GM21447 (cell line): ENCODE measurements at regions not wholly inside any gene's neighbourhood (a gene's known extent, or its start where the extent isn't known, plus 50 kb on each side); places are given as distances from the start of the nearest gene placed in this dataset.
A peak's percentile ranks its signal among the peaks of the same experiment; 100 is the strongest.

Experiments
- ATAC-seq: cut with Tn5 transposase; IDR thresholded peaks from one replicate; pipeline ENCODE4 v1.9.1; 2021; ENCODE audit not compliant: unreplicated experiment

DNA sequence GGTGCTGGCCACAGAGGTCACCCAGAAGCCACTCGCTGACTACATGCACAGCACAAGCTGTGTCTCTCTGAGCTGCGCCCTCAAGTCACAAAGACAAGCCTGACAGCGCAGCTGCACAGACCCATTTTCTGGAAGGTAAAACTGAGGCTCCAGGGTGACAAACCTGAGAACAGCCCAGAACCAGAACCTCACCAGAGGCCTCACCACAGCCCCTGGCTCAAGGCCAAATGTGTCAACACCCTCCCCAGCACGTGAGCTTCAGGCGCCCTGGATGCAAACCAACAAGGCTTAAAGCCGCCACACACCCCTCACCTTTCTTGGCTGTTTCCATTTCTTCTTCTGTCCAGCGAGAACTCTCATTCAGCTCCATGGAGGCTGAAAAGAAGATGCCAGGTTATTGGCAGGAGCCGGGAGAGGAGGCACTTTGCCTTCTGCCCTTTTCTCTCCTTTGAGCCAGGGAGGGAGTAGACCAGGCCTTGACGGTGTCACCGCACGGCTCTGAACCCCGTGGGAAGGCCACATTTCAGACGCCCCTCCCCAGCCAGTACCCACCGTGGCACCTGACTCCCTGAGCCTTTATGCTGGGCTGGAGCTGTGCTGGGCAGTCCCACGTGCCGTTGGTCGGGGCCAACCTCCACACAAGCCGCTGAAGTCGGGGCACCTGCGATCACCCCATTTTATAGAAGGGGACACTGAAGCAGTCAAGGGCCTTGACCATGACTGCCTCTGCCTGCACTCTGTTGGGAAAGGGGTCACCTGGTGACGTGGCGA lies 103.1 kb downstream of the RFLNA start:
- no peak for ATAC-seq

DNA sequence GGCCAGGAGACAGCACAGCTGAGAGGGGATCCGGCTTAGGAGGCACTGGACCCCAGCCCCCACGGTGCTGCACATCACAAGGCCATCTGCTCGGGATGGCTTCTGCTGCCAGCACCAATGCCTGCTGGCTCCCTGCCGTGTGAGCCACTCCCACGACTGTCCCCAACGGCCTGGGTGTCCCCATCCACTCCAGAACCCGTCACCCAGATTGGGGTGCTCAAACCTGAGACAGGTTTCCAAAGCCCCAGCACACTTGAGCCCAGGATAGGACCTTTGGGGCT lies 102.4 kb downstream of the RFLNA start:
- ATAC-seq = no peak

DNA sequence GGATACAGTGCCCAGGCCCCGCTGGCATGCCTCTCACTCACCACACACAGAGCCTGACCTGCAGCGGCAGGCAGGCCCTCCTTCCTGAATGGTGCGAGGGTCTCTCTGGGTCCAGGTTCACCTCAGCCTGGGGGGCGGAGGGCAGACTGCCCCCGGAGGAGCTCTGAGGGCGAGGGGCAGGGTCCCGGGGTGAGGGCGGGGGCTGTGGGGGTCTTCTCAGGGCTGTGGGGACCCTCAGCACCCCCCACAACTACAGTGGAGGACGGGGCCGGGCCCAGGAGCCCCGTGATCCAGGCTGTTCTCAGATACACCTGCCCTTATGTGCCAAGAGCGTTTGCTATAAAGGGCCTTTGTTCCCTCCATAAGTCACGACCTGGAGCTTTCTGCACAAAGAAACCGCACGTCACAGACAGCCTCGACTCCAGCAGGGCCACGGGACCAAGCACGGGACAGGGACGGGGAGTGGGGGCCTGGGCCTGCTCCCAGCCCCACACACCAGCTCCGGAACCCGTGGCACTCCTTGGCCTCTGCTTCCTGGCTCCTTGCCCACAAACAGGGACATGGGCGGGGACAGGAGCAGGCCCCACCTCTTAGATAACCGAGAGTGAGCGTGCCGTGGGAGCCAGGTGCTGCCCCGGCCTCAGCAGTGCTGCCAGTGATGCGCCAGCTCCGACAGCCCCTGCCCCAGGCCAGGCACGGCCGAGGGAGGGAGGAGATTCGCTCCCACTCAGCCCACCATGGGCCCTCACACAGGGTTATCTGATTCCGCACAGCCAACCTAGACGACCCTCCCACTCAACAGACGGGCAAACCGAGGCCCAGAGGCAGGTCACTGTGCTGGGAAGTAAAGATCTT lies 101.9 kb downstream of the RFLNA start:
- no peak for ATAC-seq

DNA sequence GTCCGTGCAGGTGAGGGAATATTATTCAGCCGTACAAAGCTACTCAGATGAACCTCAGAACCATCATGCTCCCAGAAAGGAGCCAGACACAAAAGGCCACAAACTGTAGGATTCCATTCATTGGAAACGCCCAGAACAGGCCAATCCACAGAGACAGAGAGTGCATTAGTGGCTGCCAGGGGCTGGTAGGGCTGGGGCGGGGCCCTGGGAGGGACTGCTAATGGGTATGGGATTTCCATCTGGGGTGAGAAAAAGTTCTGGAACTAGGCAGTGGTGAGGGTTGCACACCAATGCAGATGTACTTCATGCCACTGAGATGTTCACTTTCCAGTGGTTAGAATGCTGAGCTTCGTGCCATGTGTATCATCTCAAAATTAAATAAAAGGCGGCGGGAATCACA lies 101.1 kb downstream of the RFLNA start:
- no peak for ATAC-seq

DNA sequence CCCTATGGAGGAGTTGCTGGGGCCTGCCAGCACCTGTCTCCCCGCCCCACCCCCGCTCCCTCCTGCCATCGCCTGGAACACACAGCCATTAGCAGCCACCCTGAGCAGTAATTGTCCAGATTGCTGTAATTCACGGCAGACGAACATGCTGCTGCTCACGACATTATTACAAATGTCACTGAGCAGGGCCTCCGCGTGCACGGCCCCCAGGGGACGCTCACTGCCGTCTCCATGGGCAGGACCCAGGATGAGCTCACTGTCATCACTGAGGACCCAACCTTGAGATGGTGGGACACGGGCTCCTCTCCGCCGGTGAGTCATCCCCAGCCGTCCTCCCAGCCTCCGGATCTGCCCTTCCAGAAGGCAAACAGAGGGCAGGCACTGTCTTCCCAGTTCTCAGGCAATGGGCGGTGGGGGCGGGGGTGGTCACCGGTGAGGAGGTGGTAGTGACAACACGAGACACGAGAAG lies 100.4 kb downstream of the RFLNA start:
- ATAC-seq = no peak

GRCh38 chr12:124394462-124395128 lies 99.7 kb downstream of the RFLNA start:
- ATAC-seq = no peak

DNA sequence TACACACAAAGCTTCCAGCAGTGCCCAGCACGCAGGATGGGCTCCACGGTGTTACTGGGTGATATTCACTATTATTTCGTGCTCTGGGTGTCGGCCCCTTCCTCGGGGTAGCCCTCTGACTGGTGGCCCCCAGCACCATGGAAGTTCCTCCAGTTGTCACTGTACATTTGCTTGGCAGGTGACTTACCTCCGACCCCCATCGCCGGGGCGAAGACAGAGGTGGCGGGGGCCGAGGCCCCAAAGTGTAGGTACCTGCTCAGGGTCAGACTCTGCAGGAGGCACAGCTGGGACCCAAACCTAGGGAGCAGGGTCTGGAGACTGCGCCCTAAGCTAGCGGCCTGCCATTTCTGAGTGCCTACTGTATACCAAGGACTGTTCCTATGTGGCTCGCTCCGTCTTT lies 98.9 kb downstream of the RFLNA start:
- ATAC-seq = no peak

GRCh38 chr12:124393414-124393790 lies 98.5 kb downstream of the RFLNA start:
- no peak for ATAC-seq

DNA sequence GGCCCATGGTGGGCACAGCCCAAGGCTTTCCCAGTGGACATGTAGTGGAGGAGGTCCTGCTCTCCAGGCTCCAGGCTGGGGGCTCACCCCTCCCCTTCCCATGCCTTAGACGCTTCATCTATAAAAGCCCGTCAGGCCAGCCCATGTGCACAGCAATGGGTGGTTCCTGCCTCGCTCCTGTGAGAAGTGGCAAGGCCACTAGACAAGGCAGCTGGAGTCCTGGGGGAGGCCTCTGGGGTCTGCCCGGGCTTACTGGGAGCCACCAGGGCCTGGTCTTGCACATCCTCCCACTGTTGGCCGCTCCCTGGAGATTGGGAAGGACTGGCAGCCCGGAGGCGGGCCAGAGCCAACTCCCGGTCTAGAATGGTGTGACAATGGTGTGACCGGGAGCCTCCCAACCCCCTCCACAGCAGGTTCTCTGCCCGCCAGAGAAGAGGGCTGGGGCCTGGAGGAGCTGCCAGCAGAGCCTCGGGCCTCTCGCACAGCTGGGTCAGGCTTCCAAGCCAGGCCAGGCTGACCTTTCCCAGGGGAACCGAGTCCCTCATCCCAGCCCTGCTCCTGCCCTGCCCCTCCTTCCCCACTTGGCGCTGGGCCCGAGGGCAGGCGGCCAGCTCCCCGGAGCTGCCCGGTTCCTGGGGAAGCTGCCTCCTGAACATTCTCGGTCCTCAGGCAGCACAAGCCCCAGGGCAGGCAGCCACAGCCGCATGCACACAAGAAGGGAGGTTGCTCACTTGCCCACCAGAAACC lies 97.9 kb downstream of the RFLNA start:
- no peak for ATAC-seq

GRCh38 chr12:124392271-124392666 lies 97.4 kb downstream of the RFLNA start:
- ATAC-seq = no peak

DNA sequence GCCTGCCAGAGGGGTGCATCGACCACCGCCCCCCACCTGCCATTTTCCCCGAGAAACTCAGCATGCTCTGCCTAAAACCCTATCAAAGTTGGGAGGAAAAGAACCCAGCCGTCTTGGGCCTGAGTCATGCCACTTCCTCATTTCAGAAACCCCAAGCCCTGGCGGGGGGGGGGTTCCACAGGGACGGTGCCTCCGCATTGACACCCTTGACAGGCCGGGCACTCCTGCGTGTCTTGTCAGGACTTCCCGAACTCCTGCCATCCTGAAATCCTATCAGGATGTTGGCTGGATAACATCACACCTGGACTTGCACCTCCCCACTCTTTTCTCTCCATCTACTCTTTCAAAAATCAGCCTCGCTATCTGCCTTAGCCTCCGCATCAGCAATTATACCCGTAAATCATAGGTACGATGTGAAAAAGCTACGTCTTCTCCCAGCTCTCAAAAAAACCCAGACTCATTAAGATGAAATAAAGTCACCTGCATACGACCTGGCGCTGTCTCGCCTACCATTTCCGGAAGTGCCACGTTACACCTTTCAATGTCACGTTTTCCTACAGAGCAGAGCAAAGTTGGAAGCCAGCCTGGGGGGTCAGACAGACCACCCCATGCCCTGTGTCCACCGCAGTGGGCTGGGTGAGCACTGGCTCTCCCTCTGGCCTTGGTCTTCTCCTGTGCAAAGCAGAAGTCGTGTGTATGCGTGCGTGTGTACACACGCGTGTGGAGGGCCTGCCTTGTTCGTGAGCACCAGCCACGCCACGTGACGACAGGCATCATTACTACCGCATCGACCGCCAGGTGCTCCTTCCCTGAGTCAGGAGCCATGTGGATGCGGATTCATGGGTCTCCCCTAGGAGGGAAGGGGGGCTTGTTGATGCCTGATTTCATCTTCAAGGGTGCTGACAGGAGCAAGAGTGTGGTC lies 96.7 kb downstream of the RFLNA start:
- peak; percentile 71 for ATAC-seq

DNA sequence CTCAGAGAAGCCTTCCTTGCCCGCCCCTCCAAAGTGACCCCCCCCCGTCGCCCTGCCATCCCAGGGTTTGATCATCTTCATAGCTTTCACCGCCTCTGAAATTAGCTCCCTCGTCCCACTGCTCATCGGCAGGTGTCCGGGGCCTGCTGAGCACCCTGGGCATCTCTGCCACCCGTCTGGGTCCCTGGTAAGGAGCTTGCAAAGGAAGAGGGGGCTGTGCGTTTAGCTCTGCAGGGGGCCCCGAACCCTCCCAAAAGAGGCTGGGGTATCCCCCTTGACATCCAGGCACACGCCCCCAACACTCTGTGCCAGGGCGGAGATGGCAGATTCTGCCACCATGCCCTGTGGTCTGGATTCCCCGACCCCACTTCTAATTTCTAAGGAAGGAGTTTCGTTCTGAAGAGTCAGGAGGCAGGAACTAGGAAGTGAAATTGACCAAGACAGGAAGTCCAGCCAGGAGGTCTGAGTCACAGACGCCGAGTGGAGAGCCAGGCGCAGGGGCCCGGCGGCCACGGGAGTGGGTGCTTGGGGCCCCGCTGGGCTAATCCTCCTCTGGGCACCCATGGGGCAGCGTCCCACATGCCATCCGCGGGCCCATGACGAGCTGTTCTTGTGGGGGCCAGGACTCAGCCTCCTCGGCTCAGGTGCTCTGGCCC lies 95.7 kb downstream of the RFLNA start:
- ATAC-seq = peak; percentile 44

DNA sequence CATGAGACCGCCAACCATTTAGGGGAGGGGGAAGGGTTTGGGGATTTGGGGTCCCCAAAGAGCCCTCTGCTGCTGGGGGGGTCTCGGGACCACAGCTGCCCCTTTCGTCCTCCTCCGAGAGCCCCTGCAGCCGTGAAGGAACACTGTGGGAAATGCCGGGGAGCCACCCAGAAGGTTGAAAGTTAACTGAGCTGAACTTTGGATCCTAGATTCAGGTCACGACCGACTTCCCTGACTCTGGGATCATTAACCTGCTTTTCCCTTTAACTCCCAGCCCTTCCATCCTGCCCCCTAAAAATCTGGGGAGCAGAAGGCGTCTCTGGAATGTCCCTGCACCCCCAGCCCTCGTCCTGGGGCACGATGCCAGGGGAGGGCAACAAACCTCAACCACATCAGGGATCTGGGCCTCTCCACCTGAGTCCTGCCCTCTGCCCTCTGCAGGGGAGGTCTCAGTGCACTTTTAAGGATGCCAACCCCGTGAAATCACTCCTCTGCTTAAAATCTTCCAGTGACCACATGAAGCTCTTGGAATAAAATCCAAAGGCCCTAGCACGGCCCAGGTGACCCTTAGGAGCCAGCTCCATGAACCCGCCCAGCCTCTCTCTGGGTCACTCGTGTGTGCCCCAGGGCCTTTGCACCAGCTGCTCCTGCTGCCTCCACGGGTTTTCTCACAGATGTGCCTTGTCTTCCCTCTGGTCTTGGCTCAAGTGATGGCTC lies 95.0 kb downstream of the RFLNA start:
- no peak for ATAC-seq

DNA sequence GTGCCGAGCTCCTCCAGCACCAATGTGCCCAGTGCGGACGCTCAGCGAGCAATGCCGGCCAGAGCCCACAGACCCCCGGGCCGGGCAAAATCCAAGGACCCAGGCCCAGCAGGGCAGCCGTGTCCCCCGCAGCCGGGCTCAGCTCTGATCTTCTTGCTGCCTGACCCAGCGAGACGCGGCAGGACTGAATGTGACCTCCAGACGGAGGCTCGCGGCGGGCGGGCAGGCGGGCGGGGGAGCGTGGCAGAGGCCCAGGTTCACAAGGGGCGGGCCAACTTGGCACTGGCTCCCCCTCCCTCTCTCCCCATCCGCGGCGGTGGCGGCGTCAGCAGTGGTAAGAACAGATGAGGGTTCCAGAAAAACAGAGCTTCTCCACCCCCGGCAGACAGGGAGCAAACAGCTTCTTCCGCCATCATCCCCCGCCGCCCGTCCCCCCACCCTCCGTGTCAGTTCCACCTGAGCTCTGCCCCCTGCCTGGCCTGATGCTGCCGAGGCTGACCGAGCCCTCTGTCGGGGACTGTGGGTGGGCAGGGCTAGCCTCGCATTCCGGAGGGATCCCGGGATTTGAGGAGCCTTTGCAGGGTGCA lies 94.3 kb downstream of the RFLNA start:
- ATAC-seq = no peak

DNA sequence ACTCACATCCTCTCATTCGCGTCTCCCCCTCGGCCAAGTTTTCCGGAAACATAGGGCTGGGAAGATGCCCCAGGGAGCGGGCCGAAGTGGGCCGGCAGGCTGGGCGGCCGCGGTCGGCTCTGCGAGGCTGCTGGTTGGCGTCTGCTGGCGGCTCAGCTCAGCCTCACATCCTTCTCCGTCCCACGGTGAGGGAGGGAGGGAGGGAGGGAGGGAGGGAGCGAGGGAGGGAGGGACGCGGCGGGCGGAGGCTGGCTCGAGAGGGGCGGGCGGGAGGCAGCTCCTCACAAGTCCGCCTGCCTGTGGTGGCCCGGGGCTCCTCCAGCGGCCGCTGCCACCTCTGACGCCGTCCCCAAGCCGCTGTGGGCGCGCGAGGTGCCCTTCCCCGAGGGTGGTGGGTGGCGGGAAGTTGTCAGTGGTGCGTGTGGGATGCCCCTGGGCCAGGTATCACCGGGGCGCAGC lies 93.8 kb downstream of the RFLNA start:
- no peak for ATAC-seq

DNA sequence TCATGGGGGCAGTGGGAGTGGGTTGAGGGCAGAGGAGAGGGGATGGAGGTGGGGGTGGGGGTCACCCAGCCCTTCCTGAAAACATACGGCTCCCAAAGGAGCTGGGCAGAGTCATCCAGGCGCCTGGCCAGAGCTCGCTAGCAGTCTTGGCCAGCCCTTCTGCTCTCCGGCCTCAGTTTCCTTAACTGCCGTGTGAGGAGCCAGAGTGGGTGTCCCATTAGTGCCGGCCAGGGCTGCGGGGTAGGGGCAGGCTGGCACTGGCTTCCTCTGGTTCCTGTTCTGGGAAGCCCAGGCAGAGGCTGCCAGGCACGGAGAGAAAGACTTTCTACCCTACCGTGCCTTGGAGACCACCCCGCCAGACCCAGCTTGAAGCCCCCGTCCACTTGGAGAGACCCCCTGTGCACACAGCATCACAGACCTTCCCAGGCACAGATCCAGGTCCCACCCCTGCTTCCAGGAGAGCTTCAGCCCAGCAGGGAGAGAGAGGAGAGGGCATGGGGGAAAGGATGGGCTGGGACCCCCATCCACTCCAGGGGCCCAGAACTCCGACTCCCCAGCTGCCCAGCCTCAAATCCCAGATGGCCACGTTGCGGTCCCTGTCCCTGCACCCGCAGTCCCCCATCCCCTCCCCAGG lies 93.3 kb downstream of the RFLNA start:
- no peak for ATAC-seq

DNA sequence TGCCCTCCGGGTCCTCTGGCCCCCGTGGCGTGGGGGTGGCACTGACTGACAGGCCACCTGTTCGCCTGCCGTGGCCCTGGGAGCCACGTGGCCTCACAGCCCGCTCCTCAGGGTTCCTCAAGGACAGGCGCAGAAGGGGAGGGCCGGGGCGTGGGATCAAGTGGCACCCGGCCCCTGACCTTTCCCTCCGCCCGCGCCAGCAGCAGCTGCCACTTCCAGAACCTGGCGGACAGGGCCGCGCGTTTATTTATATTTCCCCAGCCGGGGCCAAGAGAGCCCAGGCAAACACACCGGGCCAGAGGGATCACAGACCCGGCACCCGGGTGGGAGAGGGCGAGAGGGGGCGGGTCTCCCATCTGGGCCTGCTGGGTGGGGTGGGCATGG lies 92.6 kb downstream of the RFLNA start:
- no peak for ATAC-seq
